ENCODE measurements at regions not wholly inside any gene's neighbourhood (a gene's known extent, or its start where the extent isn't known, plus 50 kb on each side); places are given as distances from the start of the nearest gene placed in this dataset.

DNA sequence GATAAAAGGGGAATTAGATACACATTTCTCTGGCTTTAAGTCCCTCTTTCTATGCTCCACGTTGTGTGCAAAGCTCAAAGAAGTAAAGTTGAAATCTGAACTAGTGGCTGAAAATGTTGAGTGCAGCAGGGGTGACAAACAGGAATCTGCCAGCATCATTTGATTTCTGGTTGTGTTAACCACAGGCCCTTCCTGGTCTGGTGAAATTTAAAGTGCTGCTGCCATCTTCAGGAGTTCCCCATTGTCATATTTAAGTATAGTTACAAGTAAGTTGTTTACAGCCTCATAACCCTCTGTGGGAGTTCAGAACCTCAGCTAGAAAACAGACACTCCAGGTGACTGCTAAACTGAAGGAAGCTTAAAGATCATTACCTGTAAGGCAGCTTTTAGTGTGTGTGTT is 90.9 kb upstream of the CCDC196 start:
- peak; percentile 49 for DNase-seq
- Mint-ChIP-seq H3K36me3 (ENCODE audit: low read depth) (no peaks in the 10 kb centered on the region), H3K4me1 (no peaks in the 10 kb centered on the region), H3K27me3 (ENCODE audit: insufficient read depth) (peaks cover 12% of the 10 kb centered on the region), H3K4me3 (no peak overlapping the region), H3K9me3 (no peaks in the 10 kb centered on the region), H3K27ac (no peak overlapping the region)
- WGBS, 2 experiments (ENCODE audit: insufficient coverage in 1 of 2, insufficient read length in 1 of 2): 40 to 50% methylated on average over 1 of the region's 1 CpG
- Histone ChIP-seq H3K27ac (ENCODE audit: low read depth, low read length) (no peak overlapping the region), H3K4me3 (ENCODE audit: low read length) (no peak overlapping the region), H3K9me3 (ENCODE audit: control insufficient read depth, low read length) (no peaks in the 10 kb centered on the region), H3K4me1 (ENCODE audit: control insufficient read depth, insufficient read depth, low read length) (no peaks in the 10 kb centered on the region), H3K36me3 (ENCODE audit: control insufficient read depth, insufficient read depth, low read length) (no peaks in the 10 kb centered on the region), H3K9ac (ENCODE audit: extremely low read depth, low read length, poor library complexity, severe bottlenecking) (no peak overlapping the region), H3K27me3 (ENCODE audit: control insufficient read depth, insufficient read depth, low read length, poor library complexity, severe bottlenecking) (no peaks in the 10 kb centered on the region)
- TF ChIP-seq, protein P1, sequence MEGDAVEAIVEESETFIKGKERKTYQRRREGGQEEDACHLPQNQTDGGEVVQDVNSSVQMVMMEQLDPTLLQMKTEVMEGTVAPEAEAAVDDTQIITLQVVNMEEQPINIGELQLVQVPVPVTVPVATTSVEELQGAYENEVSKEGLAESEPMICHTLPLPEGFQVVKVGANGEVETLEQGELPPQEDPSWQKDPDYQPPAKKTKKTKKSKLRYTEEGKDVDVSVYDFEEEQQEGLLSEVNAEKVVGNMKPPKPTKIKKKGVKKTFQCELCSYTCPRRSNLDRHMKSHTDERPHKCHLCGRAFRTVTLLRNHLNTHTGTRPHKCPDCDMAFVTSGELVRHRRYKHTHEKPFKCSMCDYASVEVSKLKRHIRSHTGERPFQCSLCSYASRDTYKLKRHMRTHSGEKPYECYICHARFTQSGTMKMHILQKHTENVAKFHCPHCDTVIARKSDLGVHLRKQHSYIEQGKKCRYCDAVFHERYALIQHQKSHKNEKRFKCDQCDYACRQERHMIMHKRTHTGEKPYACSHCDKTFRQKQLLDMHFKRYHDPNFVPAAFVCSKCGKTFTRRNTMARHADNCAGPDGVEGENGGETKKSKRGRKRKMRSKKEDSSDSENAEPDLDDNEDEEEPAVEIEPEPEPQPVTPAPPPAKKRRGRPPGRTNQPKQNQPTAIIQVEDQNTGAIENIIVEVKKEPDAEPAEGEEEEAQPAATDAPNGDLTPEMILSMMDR (conservative IDR thresholded peaks at IDR 0.05): peak; percentile 52

DNA sequence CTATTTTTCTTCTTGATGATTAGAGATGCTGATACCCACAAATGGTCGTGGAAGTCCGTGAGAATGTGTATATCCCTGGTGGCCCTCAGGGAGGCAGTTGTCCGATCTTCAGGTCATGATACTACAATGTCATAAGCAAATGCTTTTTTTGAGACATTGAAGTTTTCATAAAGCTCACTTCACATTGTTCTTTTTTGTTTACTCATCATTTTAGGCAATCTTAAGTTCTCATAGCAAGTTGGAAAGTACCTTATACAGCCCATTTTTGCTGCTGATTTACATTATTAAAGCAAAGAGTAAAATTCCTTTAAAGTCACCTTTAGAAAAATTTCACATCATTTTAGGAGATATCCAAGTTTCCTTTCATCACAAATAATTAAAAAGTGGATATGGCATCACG is 90.0 kb upstream of the CCDC196 start:
- no peak overlapping the region for H3K9ac ChIP-seq (ENCODE audit: extremely low read depth, low read length, poor library complexity, severe bottlenecking)
- no peak overlapping the region for H3K4me3 Mint-ChIP-seq
- H3K9me3 Mint-ChIP-seq: no peaks in the 10 kb centered on the region
- H3K36me3 ChIP-seq (ENCODE audit: control insufficient read depth, insufficient read depth, low read length): no peaks in the 10 kb centered on the region
- H3K27ac ChIP-seq (ENCODE audit: low read depth, low read length): no peak overlapping the region
- no peaks in the 10 kb centered on the region for H3K4me1 ChIP-seq (ENCODE audit: control insufficient read depth, insufficient read depth, low read length)
- WGBS, 2 experiments (ENCODE audit: insufficient coverage in 1 of 2, insufficient read length in 1 of 2): 95 to 100% methylated on average over 3 to 4 of the region's 4 CpGs
- H3K4me3 ChIP-seq (ENCODE audit: low read length): no peak overlapping the region
- peaks cover 10% of the 10 kb centered on the region for H3K27me3 Mint-ChIP-seq (ENCODE audit: insufficient read depth)
- H3K27me3 ChIP-seq (ENCODE audit: control insufficient read depth, insufficient read depth, low read length, poor library complexity, severe bottlenecking): no peaks in the 10 kb centered on the region
- TF ChIP-seq, protein P1 (conservative IDR thresholded peaks at IDR 0.05): no peak
- DNase-seq: no peak
- no peaks in the 10 kb centered on the region for H3K4me1 Mint-ChIP-seq
- no peaks in the 10 kb centered on the region for H3K9me3 ChIP-seq (ENCODE audit: control insufficient read depth, low read length)
- H3K27ac Mint-ChIP-seq: no peak overlapping the region
- no peaks in the 10 kb centered on the region for H3K36me3 Mint-ChIP-seq (ENCODE audit: low read depth)

DNA sequence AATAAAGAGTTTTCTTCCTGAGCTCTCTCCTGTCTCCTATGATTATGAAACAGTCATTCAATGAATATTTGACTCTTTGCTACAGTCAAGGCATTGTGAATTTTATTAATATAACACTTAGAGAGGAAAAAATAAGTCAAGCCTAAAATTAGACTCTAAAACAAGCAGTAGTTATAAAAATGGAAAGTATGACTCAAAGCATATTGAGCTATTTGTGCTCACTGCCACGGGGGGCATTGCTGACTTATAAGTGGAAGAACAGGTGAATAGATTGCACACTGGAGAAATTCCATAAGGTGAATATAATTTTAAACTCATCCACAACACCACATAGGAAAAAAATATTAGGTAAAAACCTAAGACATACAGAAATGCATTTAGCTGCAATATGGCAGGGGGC is 87.7 kb upstream of the CCDC196 start:
- TF ChIP-seq, protein P1 (conservative IDR thresholded peaks at IDR 0.05): no peak
- Histone ChIP-seq H3K36me3 (ENCODE audit: control insufficient read depth, insufficient read depth, low read length) (no peaks in the 10 kb centered on the region), H3K4me1 (ENCODE audit: control insufficient read depth, insufficient read depth, low read length) (no peaks in the 10 kb centered on the region), H3K9me3 (ENCODE audit: control insufficient read depth, low read length) (no peaks in the 10 kb centered on the region), H3K27ac (ENCODE audit: low read depth, low read length) (no peak overlapping the region), H3K4me3 (ENCODE audit: low read length) (no peak overlapping the region), H3K9ac (ENCODE audit: extremely low read depth, low read length, poor library complexity, severe bottlenecking) (no peak overlapping the region), H3K27me3 (ENCODE audit: control insufficient read depth, insufficient read depth, low read length, poor library complexity, severe bottlenecking) (no peaks in the 10 kb centered on the region)
- H3K27ac Mint-ChIP-seq: no peak overlapping the region
- 82% methylated on average over 1 of the region's 1 CpG; no CpG with 5 or more reads in 1 of the 2 experiments for WGBS, 2 experiments (ENCODE audit: insufficient coverage in 1 of 2, insufficient read length in 1 of 2)
- H3K4me1 Mint-ChIP-seq: no peaks in the 10 kb centered on the region
- H3K36me3 Mint-ChIP-seq (ENCODE audit: low read depth): no peaks in the 10 kb centered on the region
- no peaks in the 10 kb centered on the region for H3K27me3 Mint-ChIP-seq (ENCODE audit: insufficient read depth)
- no peaks in the 10 kb centered on the region for H3K9me3 Mint-ChIP-seq
- H3K4me3 Mint-ChIP-seq: no peak overlapping the region
- DNase-seq: no peak

Data from endodermal cell (in vitro differentiated cells).